Retinal pigment epithelial cell (primary cell): ENCODE measurements at regions not wholly inside any gene's neighbourhood (a gene's known extent, or its start where the extent isn't known, plus 50 kb on each side); places are given as distances from the start of the nearest gene placed in this dataset.

Source experiments
- DNase-seq: peaks from one replicate; pipeline ENCODE4 v3.0.0-alpha.2; 2010; ENCODE audit warnings: low read depth
- H3K4me3 ChIP-seq: 2 replicates; pipeline ENCODE4 v1.5.1; 2011; ENCODE audit warnings: mild to moderate bottlenecking, low read length, control low read depth, moderate library complexity
- TF ChIP-seq, protein P1 (sequence below): conservative IDR thresholded peaks from 2 replicates; pipeline ENCODE4 v1.5.1; 2011; ENCODE audit warnings: low read depth, low read length, control low read depth, inconsistent platforms

DNA sequence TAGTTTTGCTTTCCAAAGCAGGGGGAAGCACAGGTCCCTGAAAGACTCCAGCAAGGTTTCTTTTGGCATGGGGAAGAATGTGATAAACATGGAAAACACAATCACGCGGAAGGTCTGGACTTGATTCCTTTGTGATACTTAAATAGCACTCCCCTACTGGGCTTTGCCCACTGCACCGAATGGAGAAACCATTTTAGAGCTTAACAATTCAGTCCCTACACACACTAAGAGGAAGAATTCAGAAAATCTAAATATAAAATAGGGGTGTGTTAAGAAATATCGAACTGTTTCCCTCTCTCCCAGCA is 71.4 kb upstream of the NHSL1 start:
- peak; percentile 53 for DNase-seq
- peak overlapping the region; percentile 64 for H3K4me3 ChIP-seq
- TF ChIP-seq, protein P1, sequence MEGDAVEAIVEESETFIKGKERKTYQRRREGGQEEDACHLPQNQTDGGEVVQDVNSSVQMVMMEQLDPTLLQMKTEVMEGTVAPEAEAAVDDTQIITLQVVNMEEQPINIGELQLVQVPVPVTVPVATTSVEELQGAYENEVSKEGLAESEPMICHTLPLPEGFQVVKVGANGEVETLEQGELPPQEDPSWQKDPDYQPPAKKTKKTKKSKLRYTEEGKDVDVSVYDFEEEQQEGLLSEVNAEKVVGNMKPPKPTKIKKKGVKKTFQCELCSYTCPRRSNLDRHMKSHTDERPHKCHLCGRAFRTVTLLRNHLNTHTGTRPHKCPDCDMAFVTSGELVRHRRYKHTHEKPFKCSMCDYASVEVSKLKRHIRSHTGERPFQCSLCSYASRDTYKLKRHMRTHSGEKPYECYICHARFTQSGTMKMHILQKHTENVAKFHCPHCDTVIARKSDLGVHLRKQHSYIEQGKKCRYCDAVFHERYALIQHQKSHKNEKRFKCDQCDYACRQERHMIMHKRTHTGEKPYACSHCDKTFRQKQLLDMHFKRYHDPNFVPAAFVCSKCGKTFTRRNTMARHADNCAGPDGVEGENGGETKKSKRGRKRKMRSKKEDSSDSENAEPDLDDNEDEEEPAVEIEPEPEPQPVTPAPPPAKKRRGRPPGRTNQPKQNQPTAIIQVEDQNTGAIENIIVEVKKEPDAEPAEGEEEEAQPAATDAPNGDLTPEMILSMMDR: no peak

DNA sequence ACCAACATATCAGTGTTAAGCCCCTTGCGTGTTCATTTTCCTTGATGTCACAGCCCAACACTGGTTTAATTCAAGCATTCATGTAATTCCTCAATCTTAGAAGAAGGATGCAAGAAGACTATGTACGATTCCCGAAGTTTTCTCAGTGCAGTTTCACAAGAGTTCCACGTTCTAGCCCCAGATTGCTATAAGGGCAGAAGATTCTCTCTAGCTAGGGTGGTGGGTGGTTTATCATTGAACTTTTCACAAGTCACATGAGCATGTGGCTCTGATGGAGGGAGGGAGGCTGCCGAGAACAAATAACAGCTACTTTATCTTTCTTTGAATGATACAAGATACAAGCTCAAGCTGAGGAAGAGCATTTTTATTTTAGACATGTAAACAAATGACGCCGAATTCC is 71.9 kb upstream of the NHSL1 start:
- DNase-seq: no peak
- H3K4me3 ChIP-seq: peak overlapping the region; percentile 64
- TF ChIP-seq, protein P1: no peak

DNA sequence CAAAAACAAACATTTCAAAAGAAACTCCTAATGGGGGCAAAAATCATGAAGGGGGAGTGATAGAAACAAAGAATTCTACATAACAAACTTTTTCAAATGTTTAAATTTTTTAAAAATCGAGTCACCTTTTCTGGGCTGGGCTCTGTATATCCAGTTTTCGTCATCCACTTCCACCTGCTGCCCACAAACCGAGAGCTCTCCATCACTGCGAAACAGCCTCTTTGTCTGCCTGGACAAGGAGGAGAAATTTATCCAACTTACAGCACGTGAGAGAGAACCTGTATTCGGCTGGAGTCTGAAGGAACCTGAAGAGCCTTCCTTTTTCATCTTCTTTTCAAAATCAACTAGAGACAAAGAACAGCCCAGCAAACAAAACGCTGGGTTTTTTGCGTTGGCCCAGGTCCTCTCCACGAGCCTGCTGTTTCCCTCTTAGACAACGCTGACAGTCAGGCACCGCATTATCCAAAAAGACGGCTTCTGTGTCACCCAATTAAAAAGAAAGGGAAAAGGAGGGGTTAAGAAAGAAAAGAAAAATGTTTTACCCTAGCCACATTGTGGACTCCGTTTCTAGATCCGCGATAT is 72.4 kb upstream of the NHSL1 start:
- no peak for DNase-seq
- peak overlapping the region; percentile 64 for H3K4me3 ChIP-seq
- TF ChIP-seq, protein P1: no peak

DNA sequence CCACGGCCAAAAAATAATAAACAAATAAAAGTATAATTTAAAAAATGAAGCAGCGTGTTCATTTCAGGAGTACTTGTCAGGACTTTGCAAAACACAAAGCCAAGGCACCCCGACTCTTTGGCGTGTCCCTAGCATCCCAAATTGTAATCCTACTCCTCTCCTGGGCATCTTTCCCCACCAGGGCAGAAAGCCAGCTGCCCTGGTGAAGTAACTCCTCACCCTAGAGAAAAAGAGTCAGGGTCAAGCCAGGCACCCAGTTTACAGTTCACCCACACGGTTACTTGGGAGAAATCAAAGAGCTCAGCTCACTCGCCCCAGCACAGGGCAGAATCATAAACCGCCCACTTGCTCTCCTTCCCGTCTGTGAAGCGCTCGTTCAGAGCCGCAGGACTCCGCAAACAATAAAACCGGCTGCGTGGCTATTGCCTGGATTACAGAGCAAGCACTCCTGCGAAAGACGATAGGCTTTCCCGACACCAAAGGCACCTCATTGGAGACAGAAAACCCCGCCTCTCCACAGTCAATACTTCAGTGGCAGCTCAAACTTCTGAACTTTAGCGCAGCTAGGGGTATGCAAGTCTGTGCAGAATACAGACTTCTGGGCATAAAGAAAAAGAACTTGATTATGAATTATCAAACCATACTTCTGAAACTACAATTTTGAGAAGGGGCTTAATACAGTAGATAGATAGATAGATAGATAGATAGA is 73.0 kb upstream of the NHSL1 start:
- peak; percentile 88 for DNase-seq
- peak overlapping the region; percentile 64 for H3K4me3 ChIP-seq
- TF ChIP-seq, protein P1: no peak

DNA sequence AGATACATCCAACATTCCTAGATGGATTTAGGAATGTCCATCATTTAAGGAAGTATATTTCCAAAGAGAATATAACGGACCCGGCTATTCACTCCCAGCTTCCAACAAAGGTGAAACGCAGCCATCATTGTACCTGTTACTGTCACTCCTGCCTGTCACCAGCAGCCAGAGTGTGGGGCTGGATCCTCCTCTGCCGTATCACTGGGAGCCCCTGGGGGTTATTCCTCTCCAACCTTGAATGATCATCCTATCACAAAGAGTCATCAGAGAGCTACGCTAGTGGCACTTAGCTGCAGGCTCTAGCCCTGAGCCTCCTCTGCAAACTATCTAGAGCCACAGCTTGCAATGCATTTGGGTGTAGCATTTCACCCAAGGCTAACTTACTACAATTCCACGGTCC is 73.6 kb upstream of the NHSL1 start:
- TF ChIP-seq, protein P1: no peak
- no peak for DNase-seq
- no peak overlapping the region for H3K4me3 ChIP-seq

DNA sequence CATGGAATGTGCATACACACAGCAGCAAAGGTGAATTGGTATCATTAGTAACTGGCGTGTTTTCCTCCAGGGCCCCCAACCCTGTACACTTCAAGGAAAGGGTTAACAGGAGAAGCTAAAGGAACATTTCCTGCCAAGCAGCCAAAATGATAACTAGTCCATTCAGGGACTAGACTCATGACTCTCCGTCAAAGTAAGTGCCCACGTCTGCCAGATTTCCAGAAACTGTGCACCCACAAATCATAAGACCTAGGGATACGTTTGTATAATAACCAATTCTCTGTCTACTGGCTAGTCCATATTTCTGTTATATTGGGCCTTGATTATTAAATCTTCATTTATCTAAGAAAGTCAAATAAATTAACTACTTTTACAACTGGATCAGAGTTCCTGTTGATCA is 76.0 kb upstream of the NHSL1 start:
- no peak overlapping the region for H3K4me3 ChIP-seq
- TF ChIP-seq, protein P1: no peak
- no peak for DNase-seq

DNA sequence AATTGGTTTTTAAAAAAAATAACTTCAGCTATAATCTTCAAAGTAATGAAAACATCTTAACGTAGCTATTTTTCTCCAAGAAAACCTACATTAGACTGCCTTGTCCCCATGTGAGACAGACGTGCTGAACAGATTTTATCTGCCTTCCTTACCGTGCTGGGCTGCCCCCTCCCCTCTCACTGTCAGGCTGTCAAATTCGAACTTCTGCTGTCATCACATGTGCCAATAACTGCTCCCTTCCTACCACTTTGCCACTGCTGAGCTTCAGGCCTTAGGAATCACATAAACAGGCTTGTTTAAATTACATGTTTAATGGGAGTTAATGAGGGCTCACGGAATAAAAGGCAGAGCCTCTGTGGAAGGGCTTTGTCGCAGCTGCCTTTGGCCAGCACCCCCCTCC is 77.0 kb upstream of the NHSL1 start:
- no peak for DNase-seq
- TF ChIP-seq, protein P1: no peak

More for the DNA sequence above, 77.0 kb upstream of the NHSL1 start:
- H3K4me3 ChIP-seq: no peak overlapping the region
